ENCODE measurements at regions not wholly inside any gene's neighbourhood (a gene's known extent, or its start where the extent isn't known, plus 50 kb on each side); places are given as distances from the start of the nearest gene placed in this dataset.

- Mint-ChIP-seq H3K27me3 (ENCODE audit: insufficient read depth, unreplicated experiment) (peaks cover 2% of the 10 kb centered on the region), H3K4me3 (ENCODE audit: unreplicated experiment) (no peak overlapping the region), H3K4me1 (ENCODE audit: low read depth, unreplicated experiment) (peaks cover 6% of the 10 kb centered on the region), H3K27ac (ENCODE audit: unreplicated experiment) (no peak overlapping the region), H3K9me3 (ENCODE audit: unreplicated experiment) (no peaks in the 10 kb centered on the region), H3K36me3 (ENCODE audit: insufficient read depth, unreplicated experiment) (no peaks in the 10 kb centered on the region)
- no peak for TF ChIP-seq CTCF (IDR thresholded peaks at IDR 0.05; ENCODE audit: insufficient read depth in 1 of 2, low read depth in 1 of 2, low read length in 1 of 2, severe bottlenecking in 1 of 2, unreplicated experiment in 1 of 2)
- BruUV-seq (replicated peaks) = no TSS peak
- POLR2A ChIA-PET = no interaction called here
- CTCF ChIA-PET = no interaction called here
- Histone ChIP-seq H3K4me1 (no peaks in the 10 kb centered on the region), H3K36me3 (ENCODE audit: control insufficient read depth, insufficient read depth, low read length) (no peaks in the 10 kb centered on the region), H3K4me3 (ENCODE audit: low read depth, low read length) (no peak overlapping the region), H3K27me3 (replicated peaks; ENCODE audit: control insufficient read depth, insufficient read depth, low read length) (no peaks in the 10 kb centered on the region), H3K9me3 (no peaks in the 10 kb centered on the region)
- intact Hi-C loops (cut with micrococcal nuclease; ENCODE audit: unreplicated experiment) = loop anchor here (10.0 kb wide), 1 partner anchor 236 kb away; no protein-coding TSS in a partner anchor
- DNase-seq = no peak
Measured at GRCh38 chr12:92338671-92339070, 193.0 kb upstream of the BTG1 start.

- Histone ChIP-seq H3K27me3 (replicated peaks; ENCODE audit: control insufficient read depth, insufficient read depth, low read length) (no peaks in the 10 kb centered on the region), H3K4me1 (no peaks in the 10 kb centered on the region), H3K9me3 (no peaks in the 10 kb centered on the region), H3K4me3 (ENCODE audit: low read depth, low read length) (no peak overlapping the region), H3K36me3 (ENCODE audit: control insufficient read depth, insufficient read depth, low read length) (no peaks in the 10 kb centered on the region)
- H3K4me3 Mint-ChIP-seq (ENCODE audit: unreplicated experiment) = no peak overlapping the region
- no peaks in the 10 kb centered on the region for H3K9me3 Mint-ChIP-seq (ENCODE audit: unreplicated experiment)
- H3K27me3 Mint-ChIP-seq (ENCODE audit: insufficient read depth, unreplicated experiment) = peaks cover 2% of the 10 kb centered on the region
- H3K4me1 Mint-ChIP-seq (ENCODE audit: low read depth, unreplicated experiment) = peaks cover 6% of the 10 kb centered on the region
- intact Hi-C loops (cut with micrococcal nuclease; ENCODE audit: unreplicated experiment) = loop anchor here (10.0 kb wide), 1 partner anchor 237 kb away; no protein-coding TSS in a partner anchor
- ChIA-PET POLR2A (no interaction called here), CTCF (no interaction called here)
- no TSS peak for BruUV-seq (replicated peaks)
- TF ChIP-seq CTCF (IDR thresholded peaks at IDR 0.05; ENCODE audit: insufficient read depth in 1 of 2, low read depth in 1 of 2, low read length in 1 of 2, severe bottlenecking in 1 of 2, unreplicated experiment in 1 of 2) = no peak
- no peaks in the 10 kb centered on the region for H3K36me3 Mint-ChIP-seq (ENCODE audit: insufficient read depth, unreplicated experiment)
- DNase-seq = no peak
- H3K27ac Mint-ChIP-seq (ENCODE audit: unreplicated experiment) = no peak overlapping the region
Measured at GRCh38 chr12:92338102-92338501, 192.5 kb upstream of the BTG1 start.

GRCh38 chr12:92337128-92337527, 191.5 kb upstream of the BTG1 start:
- H3K36me3 ChIP-seq (ENCODE audit: control insufficient read depth, insufficient read depth, low read length) = no peaks in the 10 kb centered on the region
- Mint-ChIP-seq H3K4me3 (ENCODE audit: unreplicated experiment) (no peak overlapping the region), H3K9me3 (ENCODE audit: unreplicated experiment) (no peaks in the 10 kb centered on the region), H3K4me1 (ENCODE audit: low read depth, unreplicated experiment) (peaks cover 6% of the 10 kb centered on the region), H3K27ac (ENCODE audit: unreplicated experiment) (no peak overlapping the region), H3K27me3 (ENCODE audit: insufficient read depth, unreplicated experiment) (peaks cover 2% of the 10 kb centered on the region), H3K36me3 (ENCODE audit: insufficient read depth, unreplicated experiment) (no peaks in the 10 kb centered on the region)
- H3K4me3 ChIP-seq (ENCODE audit: low read depth, low read length) = no peak overlapping the region
- TF ChIP-seq CTCF (IDR thresholded peaks at IDR 0.05; ENCODE audit: insufficient read depth in 1 of 2, low read depth in 1 of 2, low read length in 1 of 2, severe bottlenecking in 1 of 2, unreplicated experiment in 1 of 2) = no peak
- BruUV-seq (replicated peaks) = no TSS peak
- no peaks in the 10 kb centered on the region for H3K27me3 ChIP-seq (replicated peaks; ENCODE audit: control insufficient read depth, insufficient read depth, low read length)
- ChIA-PET CTCF (no interaction called here), POLR2A (no interaction called here)
- H3K9me3 ChIP-seq = no peaks in the 10 kb centered on the region
- DNase-seq = no peak
- no peaks in the 10 kb centered on the region for H3K4me1 ChIP-seq
- intact Hi-C loops (cut with micrococcal nuclease; ENCODE audit: unreplicated experiment) = loop anchor here (10.0 kb wide), 1 partner anchor 238 kb away; no protein-coding TSS in a partner anchor

Measured in Caco-2 (cell line).